ENCODE measurements at regions not wholly inside any gene's neighbourhood (a gene's known extent, or its start where the extent isn't known, plus 50 kb on each side); places are given as distances from the start of the nearest gene placed in this dataset.

- TF ChIP-seq USF2 (IDR thresholded peaks at IDR 0.05; ENCODE audit: borderline replicate concordance, low read depth, low read length) (no peak), MEF2A (IDR thresholded peaks at IDR 0.05; ENCODE audit: borderline replicate concordance, low read depth) (no peak), JUND (IDR thresholded peaks at IDR 0.05) (no peak), SMC3 (IDR thresholded peaks at IDR 0.05; ENCODE audit: low read depth, low read length) (no peak), MXI1 (IDR thresholded peaks at IDR 0.05; ENCODE audit: low read depth, low read length) (no peak)
These were observed 261.8 kb upstream of the RAB6C start (continued) for GRCh38 chr2:129717560-129718130.

- Histone ChIP-seq H3K27ac (ENCODE audit: low read depth in 2 of 2, low read length in 1 of 2) (no peak overlapping the region), H3K27me3 (ENCODE audit: insufficient read depth) (no peaks in the 10 kb centered on the region), H4K20me1 (ENCODE audit: insufficient read depth) (no peaks in the 10 kb centered on the region), H3K79me2 (ENCODE audit: insufficient read depth) (no peaks in the 10 kb centered on the region), H3K9ac (no peak overlapping the region), H3K9me2 (no peaks in the 10 kb centered on the region), H3K4me1 (ENCODE audit: control insufficient read depth in 1 of 2, insufficient read depth in 2 of 2, low read depth in 1 of 2, low read length in 1 of 2) (no peaks in the 10 kb centered on the region), H3K4me3 (ENCODE audit: low read depth in 2 of 2, low read length in 1 of 2) (no peak overlapping the region), H2AFZ (ENCODE audit: low read depth) (no peak overlapping the region), H3K4me2 (no peak overlapping the region), H3K9me3 (no peaks in the 10 kb centered on the region; the same call in 1 of the 2 replicates), H3K36me3 (replicated peaks in 1 of 2; ENCODE audit: control insufficient read depth in 1 of 2, insufficient read depth in 2 of 2, low read length in 1 of 2) (no peaks in the 10 kb centered on the region), H3F3A (replicated peaks; ENCODE audit: insufficient read depth) (no peaks in the 10 kb centered on the region)
- CTCF ChIA-PET, result no interaction called here
- DNase-seq, result no peak
- POLR2A ChIA-PET, result no interaction called here
- WGBS (ENCODE audit: low lambda C conversion rate), result 9% methylated on average over 3 of the region's 3 CpGs
- TF ChIP-seq USF1 (IDR thresholded peaks at IDR 0.05; ENCODE audit: borderline replicate concordance, low read depth) (no peak), MEF2A (IDR thresholded peaks at IDR 0.05; ENCODE audit: borderline replicate concordance, low read depth) (no peak), NFIC (IDR thresholded peaks at IDR 0.05; ENCODE audit: borderline replicate concordance) (no peak), RAD21 (IDR thresholded peaks at IDR 0.05; ENCODE audit: low read length) (no peak), MAX (IDR thresholded peaks at IDR 0.05; ENCODE audit: low read depth) (no peak), NRF1 (IDR thresholded peaks at IDR 0.05; ENCODE audit: low read depth, low read length) (no peak), RFX5 (IDR thresholded peaks at IDR 0.05; ENCODE audit: low read length) (no peak), GATA2 (CRISPR knock-in tag; IDR thresholded peaks at IDR 0.05) (no peak), TCF12 (IDR thresholded peaks at IDR 0.05) (no peak), RXRA (IDR thresholded peaks at IDR 0.05; ENCODE audit: borderline replicate concordance, low read depth) (no peak), GABPA (IDR thresholded peaks at IDR 0.05; ENCODE audit: low read depth) (no peak), REST (IDR thresholded peaks at IDR 0.05; ENCODE audit: low read depth, low read length) (no peak), YY1 (IDR thresholded peaks at IDR 0.05; ENCODE audit: low read depth) (no peak), MXI1 (IDR thresholded peaks at IDR 0.05; ENCODE audit: low read depth, low read length) (no peak), TEAD4 (IDR thresholded peaks at IDR 0.05; ENCODE audit: borderline replicate concordance, insufficient read depth) (no peak)
These were observed 260.1 kb upstream of the RAB6C start for GRCh38 chr2:129719335-129719734.

All from SK-N-SH (cell line).